Body of pancreas (tissue), 4 donors: ENCODE measurements at regions not wholly inside any gene's neighbourhood (a gene's known extent, or its start where the extent isn't known, plus 50 kb on each side); places are given as distances from the start of the nearest gene placed in this dataset.

Experiments
- POLR2A ChIP-seq, 3 donors: fragments of 450-650 bp; IDR thresholded peaks; one replicate each; pipeline ENCODE4 v1.6.1; 2016; ENCODE audit warnings: antibody characterized with exemption in 3 of 3, mild to moderate bottlenecking in 2 of 3
- TF ChIP-seq, protein P1 (sequence below), 7 experiments: fragments of 450-650 bp in 4 of 7; fragments of 200-600 bp in 3 of 7; sonication (generic) in 3 of 7; IDR thresholded peaks; one replicate each; pipeline ENCODE4 v1.5.1; 2016 to 2019; ENCODE audit warnings: antibody characterized with exemption in 7 of 7

DNA sequence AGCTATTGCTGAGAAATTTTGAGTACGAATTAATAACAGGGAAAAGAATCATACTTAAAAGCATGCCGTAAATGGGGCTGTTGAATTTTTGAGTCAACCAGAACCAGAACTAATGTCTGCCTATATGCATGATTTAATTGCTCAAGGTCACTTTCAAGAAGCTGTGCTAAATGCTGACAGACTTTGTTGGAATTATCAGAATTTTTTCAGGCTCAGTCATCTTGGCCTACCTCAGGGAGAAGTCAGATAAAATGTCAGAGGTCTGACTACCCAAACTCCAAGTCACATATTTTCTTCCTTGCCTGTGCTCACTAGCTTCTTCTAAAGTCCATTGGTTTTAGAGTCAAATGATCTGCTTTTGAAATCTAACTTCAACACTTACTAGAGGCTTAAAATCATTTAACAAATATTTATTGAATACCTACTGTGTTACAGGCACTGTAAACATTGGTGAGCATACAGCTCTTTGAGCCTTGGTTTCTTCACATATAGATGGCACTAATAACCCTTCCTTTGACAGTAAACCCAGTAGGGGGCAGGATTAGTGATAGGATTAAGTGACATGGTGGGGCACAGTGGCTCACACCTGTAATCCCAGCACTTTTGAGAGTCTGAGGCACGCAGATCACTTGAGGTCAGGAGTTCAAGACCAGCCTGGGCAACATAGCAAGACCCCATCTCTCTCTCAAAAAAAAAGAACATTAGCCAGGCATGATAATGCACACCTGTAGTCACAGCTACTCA, 121.2 kb upstream of the SLC44A3 start:
- TF ChIP-seq, protein P1, sequence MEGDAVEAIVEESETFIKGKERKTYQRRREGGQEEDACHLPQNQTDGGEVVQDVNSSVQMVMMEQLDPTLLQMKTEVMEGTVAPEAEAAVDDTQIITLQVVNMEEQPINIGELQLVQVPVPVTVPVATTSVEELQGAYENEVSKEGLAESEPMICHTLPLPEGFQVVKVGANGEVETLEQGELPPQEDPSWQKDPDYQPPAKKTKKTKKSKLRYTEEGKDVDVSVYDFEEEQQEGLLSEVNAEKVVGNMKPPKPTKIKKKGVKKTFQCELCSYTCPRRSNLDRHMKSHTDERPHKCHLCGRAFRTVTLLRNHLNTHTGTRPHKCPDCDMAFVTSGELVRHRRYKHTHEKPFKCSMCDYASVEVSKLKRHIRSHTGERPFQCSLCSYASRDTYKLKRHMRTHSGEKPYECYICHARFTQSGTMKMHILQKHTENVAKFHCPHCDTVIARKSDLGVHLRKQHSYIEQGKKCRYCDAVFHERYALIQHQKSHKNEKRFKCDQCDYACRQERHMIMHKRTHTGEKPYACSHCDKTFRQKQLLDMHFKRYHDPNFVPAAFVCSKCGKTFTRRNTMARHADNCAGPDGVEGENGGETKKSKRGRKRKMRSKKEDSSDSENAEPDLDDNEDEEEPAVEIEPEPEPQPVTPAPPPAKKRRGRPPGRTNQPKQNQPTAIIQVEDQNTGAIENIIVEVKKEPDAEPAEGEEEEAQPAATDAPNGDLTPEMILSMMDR (IDR thresholded peaks at IDR 0.05): no peak
- TF ChIP-seq POLR2A (IDR thresholded peaks at IDR 0.05): no peak
